Hypothalamus (tissue), 51 donors: ENCODE measurements at regions not wholly inside any gene's neighbourhood (a gene's known extent, or its start where the extent isn't known, plus 50 kb on each side); places are given as distances from the start of the nearest gene placed in this dataset.

Source experiments
- DNase-seq, 51 donors: peaks; one replicate each; lab custom pipeline; 2025; lab: John Stamatoyannopoulos, UW

- DNase-seq, result no peak
Measured at GRCh38 chr3:20425138-20425537, 239.1 kb upstream of the SGO1 start.

GRCh38 chr3:20424086-20424485, 238.1 kb upstream of the SGO1 start:
- DNase-seq, result no peak

GRCh38 chr3:20422391-20422790, 236.4 kb upstream of the SGO1 start:
- DNase-seq, result no peak

GRCh38 chr3:20417388-20418108, 231.5 kb upstream of the SGO1 start:
- no peak for DNase-seq

GRCh38 chr3:20406611-20407011, 220.6 kb upstream of the SGO1 start:
- no peak for DNase-seq

- DNase-seq, result no peak
Measured at GRCh38 chr3:20405744-20406143, 219.7 kb upstream of the SGO1 start.

- no peak for DNase-seq
Measured at GRCh38 chr3:20405231-20405630, 219.2 kb upstream of the SGO1 start.

- DNase-seq, result no peak
Measured at GRCh38 chr3:20404741-20405100, 218.7 kb upstream of the SGO1 start.

GRCh38 chr3:20403986-20404740, 218.2 kb upstream of the SGO1 start:
- no peak for DNase-seq

- DNase-seq, result no peak
Measured at GRCh38 chr3:20401253-20401652, 215.2 kb upstream of the SGO1 start.

- no peak for DNase-seq
Measured at GRCh38 chr3:20400686-20401085, 214.7 kb upstream of the SGO1 start.

GRCh38 chr3:20400281-20400680, 214.3 kb upstream of the SGO1 start:
- peak in 1 of 51 donors; percentile 12 for DNase-seq

GRCh38 chr3:20396335-20396734, 210.3 kb upstream of the SGO1 start:
- no peak for DNase-seq

- DNase-seq, result no peak
Measured at GRCh38 chr3:20395692-20396091, 209.7 kb upstream of the SGO1 start.

GRCh38 chr3:20394243-20394642, 208.2 kb upstream of the SGO1 start:
- no peak for DNase-seq

- DNase-seq, result no peak
Measured at GRCh38 chr3:20391644-20392043, 205.6 kb upstream of the SGO1 start.

- DNase-seq, result no peak
Measured at GRCh38 chr3:20388971-20389370, 203.0 kb upstream of the SGO1 start.

- DNase-seq, result no peak
Measured at GRCh38 chr3:20380295-20380694, 194.3 kb upstream of the SGO1 start.

- DNase-seq, result no peak
Measured at GRCh38 chr3:20378315-20378714, 192.3 kb upstream of the SGO1 start.

- no peak for DNase-seq
Measured at GRCh38 chr3:20376665-20377217, 190.7 kb upstream of the SGO1 start.

- no peak for DNase-seq
Measured at GRCh38 chr3:20375302-20375701, 189.3 kb upstream of the SGO1 start.
